ENCODE measurements at regions not wholly inside any gene's neighbourhood (a gene's known extent, or its start where the extent isn't known, plus 50 kb on each side); places are given as distances from the start of the nearest gene placed in this dataset.

- TF ChIP-seq CTCF (IDR thresholded peaks at IDR 0.05) (no peak), POLR2A (IDR thresholded peaks at IDR 0.05) (no peak), POLR2AphosphoS5 (IDR thresholded peaks at IDR 0.05) (no peak), EP300 (IDR thresholded peaks at IDR 0.05; ENCODE audit: low read depth) (no peak)
These were observed 1970.2 kb upstream of the FLRT2 start for GRCh38 chr14:83559721-83560120.

Data from transverse colon (tissue), 4 donors.